ENCODE measurements at regions not wholly inside any gene's neighbourhood (a gene's known extent, or its start where the extent isn't known, plus 50 kb on each side); places are given as distances from the start of the nearest gene placed in this dataset.

DNA sequence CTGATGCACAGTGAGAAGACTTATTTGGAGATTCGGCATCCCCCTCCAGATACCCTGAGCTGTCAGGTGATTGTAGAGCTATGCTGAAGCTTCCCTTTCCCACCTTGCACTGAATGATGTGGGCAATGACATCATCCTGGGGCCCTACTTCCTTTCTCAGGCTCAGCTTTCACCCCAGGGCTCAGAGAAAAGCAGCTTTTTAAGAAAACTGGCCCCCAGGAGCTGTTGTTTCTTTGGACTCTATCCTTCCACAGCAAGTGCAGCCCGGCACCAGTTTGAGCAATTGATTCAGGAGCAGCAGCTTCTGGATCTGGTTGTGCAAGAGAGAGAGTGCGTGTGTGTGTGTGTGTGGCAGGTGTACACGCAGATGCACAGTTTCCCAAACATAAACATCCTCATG is 251.3 kb downstream of the ANAPC1 start:
- peak overlapping the region; percentile 36 for H3K27ac ChIP-seq (replicated peaks)
- TF ChIP-seq CTCF (IDR thresholded peaks at IDR 0.05; ENCODE audit: insufficient read depth, low read length) (no peak), POLR2AphosphoS5 (IDR thresholded peaks at IDR 0.05; ENCODE audit: low read depth) (no peak), SPI1 (IDR thresholded peaks at IDR 0.05; ENCODE audit: borderline replicate concordance, low read depth) (peak; percentile 55; the same call in 1 of the 2 replicates), GABPA (IDR thresholded peaks at IDR 0.05; ENCODE audit: low read depth) (no peak)
- no peak overlapping the region for H3K4me3 ChIP-seq (replicated peaks; ENCODE audit: insufficient read depth, low read length)
- DNase-seq (ENCODE audit: low read depth in 1 of 2, low spot score in 1 of 2), result peak in 1 of 2 experiments; percentile 63
- no peaks in the 10 kb centered on the region for H3K27me3 ChIP-seq (ENCODE audit: insufficient read depth, poor library complexity, severe bottlenecking)

GRCh38 chr2:111633189-111633588 is 250.8 kb downstream of the ANAPC1 start:
- TF ChIP-seq GABPA (IDR thresholded peaks at IDR 0.05; ENCODE audit: low read depth) (no peak), POLR2AphosphoS5 (IDR thresholded peaks at IDR 0.05; ENCODE audit: low read depth) (no peak), SPI1 (IDR thresholded peaks at IDR 0.05; ENCODE audit: borderline replicate concordance, low read depth) (no peak), REST (IDR thresholded peaks at IDR 0.05; ENCODE audit: insufficient replicate concordance, low read depth) (no peak), CTCF (IDR thresholded peaks at IDR 0.05; ENCODE audit: insufficient read depth, low read length) (no peak)
- Histone ChIP-seq H3K27me3 (ENCODE audit: insufficient read depth, poor library complexity, severe bottlenecking) (no peaks in the 10 kb centered on the region), H3K4me3 (replicated peaks; ENCODE audit: insufficient read depth, low read length) (no peak overlapping the region), H3K27ac (replicated peaks) (peak overlapping the region; percentile 36)
- DNase-seq (ENCODE audit: low read depth in 1 of 2, low spot score in 1 of 2), result no peak

DNA sequence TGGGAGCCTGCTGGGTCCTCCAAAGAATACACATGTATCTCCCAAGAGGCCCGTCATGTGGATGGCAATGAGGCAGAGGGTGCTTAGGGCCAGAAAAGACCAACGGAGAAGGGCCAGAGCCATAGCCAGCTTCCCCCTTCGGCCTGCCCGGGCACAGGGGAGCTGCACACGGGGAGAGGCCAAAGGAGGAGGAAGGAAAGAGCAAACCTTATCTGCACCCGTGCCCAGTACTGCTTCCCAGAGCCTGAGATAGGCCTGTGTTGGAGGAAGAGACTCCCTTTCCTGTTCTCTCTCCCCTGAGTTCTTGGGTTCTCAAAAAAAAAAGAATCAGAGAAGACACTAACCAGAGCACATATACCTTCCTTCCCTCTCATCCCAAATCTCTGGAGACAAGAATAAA is 250.3 kb downstream of the ANAPC1 start:
- Histone ChIP-seq H3K4me3 (replicated peaks; ENCODE audit: insufficient read depth, low read length) (no peak overlapping the region), H3K27me3 (ENCODE audit: insufficient read depth, poor library complexity, severe bottlenecking) (no peaks in the 10 kb centered on the region), H3K27ac (replicated peaks) (peak overlapping the region; percentile 36)
- no peak for TF ChIP-seq POLR2AphosphoS5 (IDR thresholded peaks at IDR 0.05; ENCODE audit: low read depth)
- TF ChIP-seq REST (IDR thresholded peaks at IDR 0.05; ENCODE audit: insufficient replicate concordance, low read depth), result no peak
- TF ChIP-seq GABPA (IDR thresholded peaks at IDR 0.05; ENCODE audit: low read depth), result no peak
- TF ChIP-seq CTCF (IDR thresholded peaks at IDR 0.05; ENCODE audit: insufficient read depth, low read length), result no peak
- TF ChIP-seq SPI1 (IDR thresholded peaks at IDR 0.05; ENCODE audit: borderline replicate concordance, low read depth), result no peak
- DNase-seq (ENCODE audit: low read depth in 1 of 2, low spot score in 1 of 2), result peak in 1 of 2 experiments; percentile 36
